OCI-LY7 (cell line): ENCODE measurements at regions not wholly inside any gene's neighbourhood (a gene's known extent, or its start where the extent isn't known, plus 50 kb on each side); places are given as distances from the start of the nearest gene placed in this dataset.

ENCODE experiments used
- CTCF ChIP-seq: fragments of 200-600 bp; sonication (generic); conservative IDR thresholded peaks from 2 replicates; pipeline ENCODE4 v1.5.1; 2014; ENCODE audit warnings: mild to moderate bottlenecking, antibody characterized with exemption, low read length, moderate library complexity, mixed read lengths
- EZH2phosphoT487 ChIP-seq: fragments of 200-600 bp; sonication (generic); IDR thresholded peaks from 2 replicates; pipeline ENCODE4 v1.6.1; 2018; ENCODE audit warnings: low read depth, borderline replicate concordance, mild to moderate bottlenecking, mixed run types, antibody characterized with exemption, low read length, moderate library complexity, mixed read lengths

- TF ChIP-seq CTCF (no peak), EZH2phosphoT487 (no peak)
These were observed 132.1 kb upstream of the TLL1 start for GRCh38 chr4:165740911-165741310.
